ENCODE measurements at regions not wholly inside any gene's neighbourhood (a gene's known extent, or its start where the extent isn't known, plus 50 kb on each side); places are given as distances from the start of the nearest gene placed in this dataset.

DNA sequence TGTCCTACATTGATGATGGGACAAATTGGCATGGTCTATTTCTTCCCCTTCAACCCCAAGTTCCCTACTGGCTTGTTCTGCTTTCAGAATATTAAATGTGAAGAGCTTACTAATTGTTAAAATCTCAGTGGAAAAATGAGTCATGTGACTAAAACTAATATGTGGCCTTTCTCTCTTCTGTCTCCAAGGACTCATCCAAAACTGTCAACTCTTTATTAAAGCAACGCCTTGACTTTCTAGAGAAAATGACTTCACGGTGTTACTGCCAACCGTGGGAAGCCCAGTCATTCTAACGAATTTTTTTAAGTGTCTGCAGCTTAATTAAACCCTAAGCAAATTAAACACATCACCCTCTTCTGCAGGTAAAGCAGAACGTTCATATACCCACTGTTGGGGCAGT lies 431.6 kb downstream of the DTWD2 start:
- no peak for ATAC-seq
- 2% methylated on average over 5 of the region's 5 CpGs for WGBS (ENCODE audit: insufficient coverage, insufficient replicate concordance, low lambda C conversion rate, missing lambda C conversion rate)

More for the DNA sequence above, 431.6 kb downstream of the DTWD2 start:
- no peak overlapping the region for H3K27ac ChIP-seq (ENCODE audit: control insufficient read depth, insufficient read depth)
- no peaks in the 10 kb centered on the region for H3K27me3 ChIP-seq (replicated peaks in 1 of 2; ENCODE audit: control insufficient read depth in 2 of 2, insufficient read depth in 2 of 2, low read length in 1 of 2)
- intact Hi-C loops (cut with micrococcal nuclease; ENCODE audit: unreplicated experiment), result no loop called here
- H3K4me2 ChIP-seq (ENCODE audit: control insufficient read depth, insufficient read depth), result no peak overlapping the region
- FAIRE-seq (no peak), DNase-seq (ENCODE audit: low read depth, low spot score) (no peak)
- H3K79me2 ChIP-seq (ENCODE audit: control insufficient read depth, insufficient read depth, low read length), result no peaks in the 10 kb centered on the region
- SMC1A ChIA-PET (ENCODE audit: uncharacterized antibody, unreplicated experiment), result interaction anchor here (0.7 kb wide), 1 partner anchor 139 kb away, joined by 3 read pairs; no protein-coding TSS in a partner anchor
- CTCF ChIA-PET, result interaction anchor here (1.6 kb wide), 1 partner anchor 8 kb away, joined by 4 read pairs; no protein-coding TSS in a partner anchor
- H2AFZ ChIP-seq (ENCODE audit: control insufficient read depth, low read depth, low read length), result no peak overlapping the region
- H3K36me3 ChIP-seq (ENCODE audit: control insufficient read depth in 2 of 2, insufficient read depth in 2 of 2, low read length in 1 of 2), result no peaks in the 10 kb centered on the region
- RAD21 ChIA-PET (ENCODE audit: unreplicated experiment), result no interaction called here
- POLR2A ChIA-PET, result no interaction called here
- no peaks in the 10 kb centered on the region for H4K20me1 ChIP-seq (ENCODE audit: control insufficient read depth, insufficient read depth)
- in situ Hi-C loops (cut with MboI), result no loop called here
- H3K4me3 ChIP-seq, result no peak overlapping the region
- no peaks in the 10 kb centered on the region for H3K9me3 ChIP-seq (replicated peaks; ENCODE audit: control insufficient read depth, insufficient read depth, low read length)
- TF ChIP-seq, protein P1, sequence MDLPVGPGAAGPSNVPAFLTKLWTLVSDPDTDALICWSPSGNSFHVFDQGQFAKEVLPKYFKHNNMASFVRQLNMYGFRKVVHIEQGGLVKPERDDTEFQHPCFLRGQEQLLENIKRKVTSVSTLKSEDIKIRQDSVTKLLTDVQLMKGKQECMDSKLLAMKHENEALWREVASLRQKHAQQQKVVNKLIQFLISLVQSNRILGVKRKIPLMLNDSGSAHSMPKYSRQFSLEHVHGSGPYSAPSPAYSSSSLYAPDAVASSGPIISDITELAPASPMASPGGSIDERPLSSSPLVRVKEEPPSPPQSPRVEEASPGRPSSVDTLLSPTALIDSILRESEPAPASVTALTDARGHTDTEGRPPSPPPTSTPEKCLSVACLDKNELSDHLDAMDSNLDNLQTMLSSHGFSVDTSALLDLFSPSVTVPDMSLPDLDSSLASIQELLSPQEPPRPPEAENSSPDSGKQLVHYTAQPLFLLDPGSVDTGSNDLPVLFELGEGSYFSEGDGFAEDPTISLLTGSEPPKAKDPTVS (IDR thresholded peaks at IDR 0.05; ENCODE audit: low read depth, low read length), result no peak
- no peak for TF ChIP-seq ESRRA (IDR thresholded peaks at IDR 0.05; ENCODE audit: low read length)
- TF ChIP-seq CREM (IDR thresholded peaks at IDR 0.05; ENCODE audit: low read depth), result no peak
- no peak for TF ChIP-seq MXI1 (IDR thresholded peaks at IDR 0.05; ENCODE audit: low read depth, low read length)
- TF ChIP-seq, protein P2, sequence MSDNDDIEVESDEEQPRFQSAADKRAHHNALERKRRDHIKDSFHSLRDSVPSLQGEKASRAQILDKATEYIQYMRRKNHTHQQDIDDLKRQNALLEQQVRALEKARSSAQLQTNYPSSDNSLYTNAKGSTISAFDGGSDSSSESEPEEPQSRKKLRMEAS (IDR thresholded peaks at IDR 0.05; ENCODE audit: low read depth, low read length), result no peak
- no peak for TF ChIP-seq IRF4 (IDR thresholded peaks at IDR 0.05; ENCODE audit: low read depth, low read length)
- TF ChIP-seq ZNF217 (IDR thresholded peaks at IDR 0.05), result no peak
- TF ChIP-seq, protein P3, sequence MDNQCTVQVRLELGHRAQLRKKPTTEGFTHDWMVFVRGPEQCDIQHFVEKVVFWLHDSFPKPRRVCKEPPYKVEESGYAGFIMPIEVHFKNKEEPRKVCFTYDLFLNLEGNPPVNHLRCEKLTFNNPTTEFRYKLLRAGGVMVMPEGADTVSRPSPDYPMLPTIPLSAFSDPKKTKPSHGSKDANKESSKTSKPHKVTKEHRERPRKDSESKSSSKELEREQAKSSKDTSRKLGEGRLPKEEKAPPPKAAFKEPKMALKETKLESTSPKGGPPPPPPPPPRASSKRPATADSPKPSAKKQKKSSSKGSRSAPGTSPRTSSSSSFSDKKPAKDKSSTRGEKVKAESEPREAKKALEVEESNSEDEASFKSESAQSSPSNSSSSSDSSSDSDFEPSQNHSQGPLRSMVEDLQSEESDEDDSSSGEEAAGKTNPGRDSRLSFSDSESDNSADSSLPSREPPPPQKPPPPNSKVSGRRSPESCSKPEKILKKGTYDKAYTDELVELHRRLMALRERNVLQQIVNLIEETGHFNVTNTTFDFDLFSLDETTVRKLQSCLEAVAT (IDR thresholded peaks at IDR 0.05), result no peak
- no peak for TF ChIP-seq CBX3 (IDR thresholded peaks at IDR 0.05; ENCODE audit: borderline replicate concordance, low read depth)
- no peak for TF ChIP-seq BHLHE40 (IDR thresholded peaks at IDR 0.05; ENCODE audit: borderline replicate concordance in 1 of 2, low read depth in 2 of 2, low read length in 1 of 2)
- TF ChIP-seq, protein P4, sequence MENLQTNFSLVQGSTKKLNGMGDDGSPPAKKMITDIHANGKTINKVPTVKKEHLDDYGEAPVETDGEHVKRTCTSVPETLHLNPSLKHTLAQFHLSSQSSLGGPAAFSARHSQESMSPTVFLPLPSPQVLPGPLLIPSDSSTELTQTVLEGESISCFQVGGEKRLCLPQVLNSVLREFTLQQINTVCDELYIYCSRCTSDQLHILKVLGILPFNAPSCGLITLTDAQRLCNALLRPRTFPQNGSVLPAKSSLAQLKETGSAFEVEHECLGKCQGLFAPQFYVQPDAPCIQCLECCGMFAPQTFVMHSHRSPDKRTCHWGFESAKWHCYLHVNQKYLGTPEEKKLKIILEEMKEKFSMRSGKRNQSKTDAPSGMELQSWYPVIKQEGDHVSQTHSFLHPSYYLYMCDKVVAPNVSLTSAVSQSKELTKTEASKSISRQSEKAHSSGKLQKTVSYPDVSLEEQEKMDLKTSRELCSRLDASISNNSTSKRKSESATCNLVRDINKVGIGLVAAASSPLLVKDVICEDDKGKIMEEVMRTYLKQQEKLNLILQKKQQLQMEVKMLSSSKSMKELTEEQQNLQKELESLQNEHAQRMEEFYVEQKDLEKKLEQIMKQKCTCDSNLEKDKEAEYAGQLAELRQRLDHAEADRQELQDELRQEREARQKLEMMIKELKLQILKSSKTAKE (IDR thresholded peaks at IDR 0.05; ENCODE audit: low read depth, poor library complexity, severe bottlenecking), result no peak
- TF ChIP-seq NBN (IDR thresholded peaks at IDR 0.05), result no peak
- TF ChIP-seq TCF12 (IDR thresholded peaks at IDR 0.05; ENCODE audit: low read depth, low read length), result no peak
- no peak for TF ChIP-seq POLR2AphosphoS2 (IDR thresholded peaks at IDR 0.05; ENCODE audit: low read depth, low read length)
- no peak for TF ChIP-seq TBL1XR1 (IDR thresholded peaks at IDR 0.05; ENCODE audit: low read depth, low read length)
- no peak for TF ChIP-seq ZNF622 (IDR thresholded peaks at IDR 0.05)
- no peak for TF ChIP-seq WRNIP1 (IDR thresholded peaks at IDR 0.05; ENCODE audit: borderline replicate concordance, low read depth, low read length)
- no peak for TF ChIP-seq CREB1 (IDR thresholded peaks at IDR 0.05; ENCODE audit: low read depth)
- no peak for TF ChIP-seq RAD51 (IDR thresholded peaks at IDR 0.05)
- no peak for TF ChIP-seq POLR2A (IDR thresholded peaks at IDR 0.05; ENCODE audit: low read depth, low read length)
- no peaks in the 10 kb centered on the region; the same call in 1 of the 2 replicates for H3K4me1 ChIP-seq (ENCODE audit: control insufficient read depth, insufficient read depth, low read length)
- BruUV-seq (replicated peaks), result no TSS peak
- no peak overlapping the region for H3K9ac ChIP-seq (ENCODE audit: control insufficient read depth, insufficient read depth, low read length)

Data from GM12878 (cell line).